ENCODE measurements at regions not wholly inside any gene's neighbourhood (a gene's known extent, or its start where the extent isn't known, plus 50 kb on each side); places are given as distances from the start of the nearest gene placed in this dataset.

GRCh38 chr14:98974113-98974512 is 297.9 kb downstream of the BCL11B start:
- no peak for DNase-seq (ENCODE audit: low read depth in 3 of 3)

- DNase-seq (ENCODE audit: low read depth in 3 of 3) = no peak
Measured at GRCh38 chr14:98976271-98976670, 295.7 kb downstream of the BCL11B start.

- no peak for DNase-seq (ENCODE audit: low read depth in 3 of 3)
Measured at GRCh38 chr14:98977451-98977850, 294.5 kb downstream of the BCL11B start.

GRCh38 chr14:98982986-98983385 is 289.0 kb downstream of the BCL11B start:
- DNase-seq (ENCODE audit: low read depth in 3 of 3) = no peak

GRCh38 chr14:98984027-98984718 is 287.8 kb downstream of the BCL11B start:
- DNase-seq (ENCODE audit: low read depth in 3 of 3) = no peak

GRCh38 chr14:98984719-98985041 is 287.3 kb downstream of the BCL11B start:
- peak; percentile 27 to 60 (median 33) for DNase-seq (ENCODE audit: low read depth in 3 of 3)

GRCh38 chr14:98993818-98994217 is 278.2 kb downstream of the BCL11B start:
- no peak for DNase-seq (ENCODE audit: low read depth in 3 of 3)

GRCh38 chr14:98994561-98994960 is 277.4 kb downstream of the BCL11B start:
- no peak for DNase-seq (ENCODE audit: low read depth in 3 of 3)

GRCh38 chr14:98997526-98998205 is 274.3 kb downstream of the BCL11B start:
- no peak for DNase-seq (ENCODE audit: low read depth in 3 of 3)

GRCh38 chr14:98999345-98999744 is 272.7 kb downstream of the BCL11B start:
- no peak for DNase-seq (ENCODE audit: low read depth in 3 of 3)

GRCh38 chr14:98999901-99000300 is 272.1 kb downstream of the BCL11B start:
- no peak for DNase-seq (ENCODE audit: low read depth in 3 of 3)

GRCh38 chr14:99001241-99001640 is 270.8 kb downstream of the BCL11B start:
- no peak for DNase-seq (ENCODE audit: low read depth in 3 of 3)

GRCh38 chr14:99003646-99004045 is 268.4 kb downstream of the BCL11B start:
- no peak for DNase-seq (ENCODE audit: low read depth in 3 of 3)

- no peak for DNase-seq (ENCODE audit: low read depth in 3 of 3)
Measured at GRCh38 chr14:99004112-99004511, 267.9 kb downstream of the BCL11B start.

GRCh38 chr14:99006276-99006675 is 265.7 kb downstream of the BCL11B start:
- DNase-seq (ENCODE audit: low read depth in 3 of 3) = no peak

GRCh38 chr14:99007795-99008194 is 264.2 kb downstream of the BCL11B start:
- DNase-seq (ENCODE audit: low read depth in 3 of 3) = no peak

GRCh38 chr14:99009871-99010270 is 262.1 kb downstream of the BCL11B start:
- DNase-seq (ENCODE audit: low read depth in 3 of 3) = no peak

- no peak for DNase-seq (ENCODE audit: low read depth in 3 of 3)
Measured at GRCh38 chr14:99011385-99011784, 260.6 kb downstream of the BCL11B start.

GRCh38 chr14:99012703-99013102 is 259.3 kb downstream of the BCL11B start:
- DNase-seq (ENCODE audit: low read depth in 3 of 3) = no peak

GRCh38 chr14:99015833-99016232 is 256.2 kb downstream of the BCL11B start:
- no peak for DNase-seq (ENCODE audit: low read depth in 3 of 3)

- no peak for DNase-seq (ENCODE audit: low read depth in 3 of 3)
Measured at GRCh38 chr14:99023371-99023770, 248.6 kb downstream of the BCL11B start.

GRCh38 chr14:99024926-99025325 is 247.1 kb downstream of the BCL11B start:
- DNase-seq (ENCODE audit: low read depth in 3 of 3) = no peak

GRCh38 chr14:99025418-99025817 is 246.6 kb downstream of the BCL11B start:
- DNase-seq (ENCODE audit: low read depth in 3 of 3) = no peak

GRCh38 chr14:99026471-99026870 is 245.5 kb downstream of the BCL11B start:
- no peak for DNase-seq (ENCODE audit: low read depth in 3 of 3)

All from stimulated activated CD4-positive, alpha-beta T cell treated with anti-CD3 and anti-CD28 coated beads, TNF-alpha, amount 100 ng/mL, for 24 hours (primary cell).